ENCODE measurements at regions not wholly inside any gene's neighbourhood (a gene's known extent, or its start where the extent isn't known, plus 50 kb on each side); places are given as distances from the start of the nearest gene placed in this dataset.

DNA sequence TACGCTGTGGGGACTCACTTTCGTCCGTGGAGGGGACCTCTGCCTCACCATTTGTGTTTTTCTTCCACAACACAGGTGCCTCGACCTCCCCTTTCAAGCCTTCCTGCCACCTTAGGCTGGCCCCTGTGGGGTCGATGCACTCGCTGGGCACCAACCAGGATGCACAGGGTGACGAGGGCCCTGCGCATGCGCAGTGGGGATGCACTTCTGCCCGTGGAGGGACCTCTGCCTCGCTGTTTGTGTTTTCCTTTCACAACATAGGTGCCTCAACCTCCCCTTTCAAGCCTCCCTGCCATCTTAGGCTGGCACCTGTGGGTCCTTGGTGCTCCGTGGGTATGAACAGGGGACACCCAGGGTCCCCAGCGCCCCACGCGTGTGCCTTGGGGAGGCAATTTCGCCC is 356.8 kb downstream of the ALG10 start:
- H3K4me3 ChIP-seq (ENCODE audit: low read depth, low read length), result no peak overlapping the region
- TF ChIP-seq, protein P1, sequence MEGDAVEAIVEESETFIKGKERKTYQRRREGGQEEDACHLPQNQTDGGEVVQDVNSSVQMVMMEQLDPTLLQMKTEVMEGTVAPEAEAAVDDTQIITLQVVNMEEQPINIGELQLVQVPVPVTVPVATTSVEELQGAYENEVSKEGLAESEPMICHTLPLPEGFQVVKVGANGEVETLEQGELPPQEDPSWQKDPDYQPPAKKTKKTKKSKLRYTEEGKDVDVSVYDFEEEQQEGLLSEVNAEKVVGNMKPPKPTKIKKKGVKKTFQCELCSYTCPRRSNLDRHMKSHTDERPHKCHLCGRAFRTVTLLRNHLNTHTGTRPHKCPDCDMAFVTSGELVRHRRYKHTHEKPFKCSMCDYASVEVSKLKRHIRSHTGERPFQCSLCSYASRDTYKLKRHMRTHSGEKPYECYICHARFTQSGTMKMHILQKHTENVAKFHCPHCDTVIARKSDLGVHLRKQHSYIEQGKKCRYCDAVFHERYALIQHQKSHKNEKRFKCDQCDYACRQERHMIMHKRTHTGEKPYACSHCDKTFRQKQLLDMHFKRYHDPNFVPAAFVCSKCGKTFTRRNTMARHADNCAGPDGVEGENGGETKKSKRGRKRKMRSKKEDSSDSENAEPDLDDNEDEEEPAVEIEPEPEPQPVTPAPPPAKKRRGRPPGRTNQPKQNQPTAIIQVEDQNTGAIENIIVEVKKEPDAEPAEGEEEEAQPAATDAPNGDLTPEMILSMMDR (IDR thresholded peaks at IDR 0.05; ENCODE audit: low read depth, low read length, missing control alignments), result no peak
- DNase-seq (ENCODE audit: low read depth), result no peak

DNA sequence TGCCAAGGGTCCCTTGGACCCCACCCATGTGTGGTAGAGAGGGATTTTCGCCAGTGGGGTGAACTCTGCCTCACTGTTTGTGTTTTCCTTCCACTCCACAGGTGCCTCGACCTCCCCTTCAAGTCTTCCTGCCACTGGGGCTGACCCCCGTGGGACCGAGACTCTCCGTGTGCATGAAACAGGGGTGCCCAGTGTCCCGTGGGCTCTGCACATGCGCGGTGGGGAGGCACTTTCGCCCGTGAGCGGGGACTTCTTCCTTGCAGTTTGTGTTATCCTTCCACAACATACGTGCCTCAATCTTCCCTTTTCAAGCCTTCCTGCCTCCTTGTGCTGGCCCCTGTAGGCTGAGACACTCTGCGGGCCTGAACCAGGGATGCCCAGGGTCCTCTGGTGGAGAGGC is 362.4 kb downstream of the ALG10 start:
- TF ChIP-seq, protein P1 (IDR thresholded peaks at IDR 0.05; ENCODE audit: low read depth, low read length, missing control alignments), result no peak
- no peak overlapping the region for H3K4me3 ChIP-seq (ENCODE audit: low read depth, low read length)
- DNase-seq (ENCODE audit: low read depth), result no peak

DNA sequence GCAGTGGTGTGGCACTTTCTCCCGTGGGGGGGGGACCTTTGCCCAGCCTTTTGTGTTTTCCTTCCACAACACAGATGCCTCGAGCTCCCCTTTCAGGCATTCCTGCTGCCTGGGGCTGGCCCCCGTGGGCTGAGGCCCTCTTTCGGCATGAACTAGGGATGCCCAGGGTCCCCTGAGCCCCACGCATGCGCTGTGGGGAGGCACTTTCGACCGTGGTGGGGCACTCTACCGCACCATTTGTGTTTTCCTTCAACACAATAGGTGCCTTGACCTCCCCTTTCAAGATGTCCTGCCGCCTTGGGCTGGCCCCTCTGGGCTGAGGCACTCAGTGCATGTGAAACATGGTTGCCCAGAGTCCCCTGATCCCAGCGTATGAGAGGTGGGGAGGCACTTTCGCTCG is 363.7 kb downstream of the ALG10 start:
- no peak overlapping the region for H3K4me3 ChIP-seq (ENCODE audit: low read depth, low read length)
- TF ChIP-seq, protein P1 (IDR thresholded peaks at IDR 0.05; ENCODE audit: low read depth, low read length, missing control alignments), result no peak
- DNase-seq (ENCODE audit: low read depth), result no peak

DNA sequence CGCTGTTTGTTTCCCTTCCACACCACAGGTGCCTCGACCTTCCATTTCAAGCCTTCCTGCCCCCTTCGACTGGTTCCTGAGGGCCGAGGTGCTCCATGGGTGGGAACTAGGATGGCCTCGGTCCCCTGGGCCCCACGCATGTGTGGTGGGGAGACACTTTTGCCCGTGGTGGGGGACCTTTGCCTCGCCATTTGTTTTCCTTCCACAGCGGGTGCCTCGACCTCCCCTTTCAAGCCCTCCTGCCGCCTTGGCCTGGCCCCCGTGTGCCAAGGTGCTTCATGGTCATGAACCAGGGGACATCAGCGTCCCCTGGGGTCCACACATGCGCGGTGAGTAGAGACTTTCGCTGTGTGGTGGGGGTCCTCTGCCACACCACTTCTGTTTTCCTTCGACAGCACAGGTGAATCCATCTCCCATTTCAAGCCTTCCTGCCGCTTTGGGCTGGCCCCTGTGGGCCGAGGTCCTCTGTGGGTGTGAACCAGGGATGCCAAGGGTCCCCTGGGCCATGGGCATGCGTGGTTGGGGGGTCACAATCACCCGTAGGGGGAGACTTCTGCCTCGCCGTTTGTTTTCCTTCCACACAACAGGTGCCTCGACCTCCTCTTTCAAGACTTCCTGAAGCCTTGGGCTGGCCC is 364.4 kb downstream of the ALG10 start:
- TF ChIP-seq, protein P1 (IDR thresholded peaks at IDR 0.05; ENCODE audit: low read depth, low read length, missing control alignments), result no peak
- no peak overlapping the region for H3K4me3 ChIP-seq (ENCODE audit: low read depth, low read length)
- no peak for DNase-seq (ENCODE audit: low read depth)

DNA sequence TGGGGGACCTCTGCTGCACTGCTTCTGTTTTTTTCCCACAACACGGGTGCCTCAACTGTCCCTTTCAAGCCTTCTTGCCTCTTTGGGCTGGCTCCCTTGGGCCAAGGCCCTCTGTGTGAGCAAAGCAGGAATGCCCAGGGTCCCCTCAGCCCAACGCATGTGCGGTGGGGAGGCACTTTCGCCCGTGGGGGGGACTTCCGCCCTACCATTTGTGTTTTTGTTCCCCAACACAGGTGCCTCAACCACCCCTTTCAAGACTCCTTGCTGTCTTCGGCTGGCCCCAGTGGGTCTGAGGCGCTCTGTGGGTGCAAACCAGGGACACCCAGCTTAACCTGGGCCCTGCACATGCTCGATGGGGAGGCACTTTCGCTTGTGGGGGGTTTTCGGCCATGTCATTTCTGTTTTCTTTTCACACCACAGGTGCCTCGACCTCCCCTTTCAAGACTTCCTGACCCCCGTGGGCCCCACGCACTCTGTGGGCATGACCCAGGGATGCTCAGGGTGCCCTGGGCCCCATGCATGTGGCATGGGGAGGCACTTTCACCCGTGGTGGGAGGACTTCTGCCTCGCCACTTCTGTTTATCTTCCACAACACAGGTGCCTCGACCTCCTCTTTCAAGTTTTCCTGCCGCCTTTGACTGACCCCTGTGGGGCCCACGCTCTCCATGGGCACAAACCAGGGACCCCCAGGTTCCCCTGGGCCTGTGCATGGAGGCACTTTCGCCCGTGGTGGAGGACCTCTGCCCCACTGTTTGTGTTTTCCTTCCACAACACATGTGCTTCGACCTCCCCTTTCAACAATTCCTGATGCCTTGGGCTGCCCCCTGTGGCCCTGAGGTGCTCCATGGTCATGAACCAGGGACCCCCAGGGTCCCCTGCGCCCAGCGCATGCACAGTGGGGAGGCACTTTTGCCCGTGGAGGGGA is 365.7 kb downstream of the ALG10 start:
- DNase-seq (ENCODE audit: low read depth), result no peak
- TF ChIP-seq, protein P1 (IDR thresholded peaks at IDR 0.05; ENCODE audit: low read depth, low read length, missing control alignments), result no peak
- no peak overlapping the region for H3K4me3 ChIP-seq (ENCODE audit: low read depth, low read length)

DNA sequence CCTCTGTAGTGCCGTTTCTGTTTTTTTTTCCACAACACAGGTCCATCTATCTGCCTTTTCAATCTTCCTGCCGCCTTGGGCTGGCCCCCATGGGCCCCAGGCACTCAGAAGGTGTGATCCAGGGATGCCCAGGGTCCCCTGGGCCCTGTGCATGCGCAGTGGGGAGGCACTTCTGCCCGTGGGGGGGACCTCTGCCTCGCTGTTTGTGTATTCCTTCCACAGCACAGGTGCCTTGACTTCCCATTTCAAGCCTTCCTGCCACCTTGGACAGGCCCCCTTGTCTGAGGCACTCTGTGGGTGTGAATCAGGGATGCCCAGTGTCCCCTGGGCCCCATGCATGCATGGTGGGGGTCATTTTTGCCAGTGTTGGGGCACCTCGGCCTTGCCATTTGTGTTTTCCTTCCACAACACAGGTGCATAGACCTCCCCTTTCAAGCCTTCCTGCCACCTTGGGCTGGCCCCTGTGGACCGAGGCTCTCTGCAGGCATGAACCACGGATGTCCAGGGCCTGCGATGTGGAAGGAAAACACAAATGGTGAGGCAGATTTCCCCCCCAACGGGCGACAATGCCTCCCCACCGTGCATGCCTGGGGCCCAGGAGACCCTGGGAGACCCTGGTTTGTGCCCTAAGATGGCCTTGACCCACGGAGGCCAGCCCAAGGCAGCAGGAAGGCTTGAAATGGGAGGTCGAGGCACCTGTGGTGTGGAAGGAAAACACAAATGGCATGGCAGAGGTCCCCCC is 366.5 kb downstream of the ALG10 start:
- H3K4me3 ChIP-seq (ENCODE audit: low read depth, low read length), result no peak overlapping the region
- no peak for DNase-seq (ENCODE audit: low read depth)
- TF ChIP-seq, protein P1 (IDR thresholded peaks at IDR 0.05; ENCODE audit: low read depth, low read length, missing control alignments), result no peak
